WTC11 (cell line): ENCODE measurements at regions not wholly inside any gene's neighbourhood (a gene's known extent, or its start where the extent isn't known, plus 50 kb on each side); places are given as distances from the start of the nearest gene placed in this dataset.

Experiments used
- ATAC-seq: fragments of 200-7000 bp; cut with Tn5 transposase; 2 replicates; pipeline ENCODE4 v1.10.0; 2021; ENCODE audit warnings: mild to moderate bottlenecking, moderate library complexity
- CTCF ChIA-PET: fragments of 300-600 bp; sonication (Branson Sonifier 250); formaldehyde crosslinking; loops from one replicate; lab custom pipeline; 2021; ENCODE audit warnings: antibody characterized with exemption; lab: Charles Lee
- POLR2A ChIA-PET: fragments of 350-600 bp; sonication (Branson Sonifier 250); formaldehyde crosslinking; loops from one replicate; lab custom pipeline; 2021; ENCODE audit warnings: antibody characterized with exemption; lab: Charles Lee
- DNase-seq: peaks from one replicate; pipeline ENCODE4 v3.0.0; 2021; ENCODE audit warnings: low spot score
- H3K27ac Mint-ChIP-seq: 2 replicates; pipeline ENCODE4 v1.8.0; 2021; ENCODE audit warnings: mixed read lengths
- H3K27me3 Mint-ChIP-seq: 2 replicates; pipeline ENCODE4 v1.8.0; 2021; ENCODE audit warnings: low read depth, mild to moderate bottlenecking, moderate library complexity, mixed read lengths
- H3K36me3 Mint-ChIP-seq: 2 replicates; pipeline ENCODE4 v1.8.0; 2021; ENCODE audit warnings: mixed read lengths
- H3K4me1 Mint-ChIP-seq: 2 replicates; pipeline ENCODE4 v1.8.0; 2022; ENCODE audit warnings: mixed read lengths
- H3K4me3 Mint-ChIP-seq: 2 replicates; pipeline ENCODE4 v1.8.0; 2021; ENCODE audit warnings: mild to moderate bottlenecking, moderate library complexity, mixed read lengths
- H3K9me3 Mint-ChIP-seq: 2 replicates; pipeline ENCODE4 v1.8.0; 2021; ENCODE audit warnings: mixed read lengths
- ATF2 ChIP-seq: sonication (generic); formaldehyde crosslinking; IDR thresholded peaks from 2 replicates; pipeline ENCODE4 v1.8.1; 2022; ENCODE audit warnings: low read depth, missing genetic modification reagents, borderline replicate concordance
- CREB1 ChIP-seq: sonication (generic); formaldehyde crosslinking; IDR thresholded peaks from 2 replicates; pipeline ENCODE4 v1.8.0; 2023; ENCODE audit warnings: mild to moderate bottlenecking, missing genetic modification reagents
- E2F5 ChIP-seq: sonication (generic); formaldehyde crosslinking; IDR thresholded peaks from 2 replicates; pipeline ENCODE4 v1.8.1; 2022; ENCODE audit warnings: mild to moderate bottlenecking, moderate library complexity, missing genetic modification reagents
- ESRRA ChIP-seq: sonication (generic); formaldehyde crosslinking; IDR thresholded peaks from 2 replicates; pipeline ENCODE4 v1.8.1; 2022; ENCODE audit warnings: mild to moderate bottlenecking, missing genetic modification reagents, borderline replicate concordance
- FOXK1 ChIP-seq: sonication (generic); formaldehyde crosslinking; IDR thresholded peaks from 2 replicates; pipeline ENCODE4 v1.8.0; 2022; ENCODE audit warnings: mild to moderate bottlenecking, moderate library complexity, missing genetic modification reagents
- GRHL2 ChIP-seq: fragments of 250-450 bp; sonication (Bioruptor Pico); IDR thresholded peaks from 2 replicates; pipeline ENCODE4 v1.8.0; 2022; ENCODE audit warnings: mild to moderate bottlenecking, moderate library complexity; ENCODE audit not compliant: insufficient replicate concordance, severe bottlenecking
- MAX ChIP-seq: sonication (generic); formaldehyde crosslinking; IDR thresholded peaks from 2 replicates; pipeline ENCODE4 v1.8.0; 2022; ENCODE audit warnings: mild to moderate bottlenecking, missing genetic modification reagents
- MXD4 ChIP-seq: fragments of 250-450 bp; sonication (Bioruptor Pico); IDR thresholded peaks from 2 replicates; pipeline ENCODE4 v1.8.0; 2021; ENCODE audit warnings: mild to moderate bottlenecking, moderate library complexity, borderline replicate concordance
- MYBL2 ChIP-seq: sonication (generic); formaldehyde crosslinking; IDR thresholded peaks from 2 replicates; pipeline ENCODE4 v1.8.1; 2023; ENCODE audit warnings: mild to moderate bottlenecking, moderate library complexity, missing genetic modification reagents
- NR2C2 ChIP-seq: sonication (generic); formaldehyde crosslinking; IDR thresholded peaks from 2 replicates; pipeline ENCODE4 v1.8.0; 2022; ENCODE audit warnings: mild to moderate bottlenecking, missing genetic modification reagents
- PRDM15 ChIP-seq: sonication (generic); formaldehyde crosslinking; IDR thresholded peaks from 2 replicates; pipeline ENCODE4 v1.8.0; 2022; ENCODE audit warnings: missing genetic modification reagents
- PREB ChIP-seq: sonication (generic); formaldehyde crosslinking; IDR thresholded peaks from 2 replicates; pipeline ENCODE4 v1.8.1; 2022; ENCODE audit warnings: mild to moderate bottlenecking, missing genetic modification reagents, moderate library complexity, borderline replicate concordance
- PRRX2 ChIP-seq: fragments of 250-450 bp; sonication (Bioruptor Pico); IDR thresholded peaks from 2 replicates; pipeline ENCODE4 v1.8.0; 2021; ENCODE audit warnings: mild to moderate bottlenecking
- SP1 ChIP-seq: sonication (generic); formaldehyde crosslinking; conservative IDR thresholded peaks from 2 replicates; pipeline ENCODE4 v1.8.1; 2022; ENCODE audit warnings: missing genetic modification reagents
- ZBTB21 ChIP-seq: sonication (generic); formaldehyde crosslinking; IDR thresholded peaks from 2 replicates; pipeline ENCODE4 v1.8.1; 2023; ENCODE audit warnings: mild to moderate bottlenecking, missing genetic modification reagents, borderline replicate concordance
- ZNF138 ChIP-seq: sonication (generic); formaldehyde crosslinking; conservative IDR thresholded peaks from 2 replicates; pipeline ENCODE4 v1.8.1; 2022; ENCODE audit warnings: mild to moderate bottlenecking, moderate library complexity, missing genetic modification reagents
- ZNF232 ChIP-seq: sonication (generic); formaldehyde crosslinking; IDR thresholded peaks from 2 replicates; pipeline ENCODE4 v1.8.0; 2022; ENCODE audit warnings: mild to moderate bottlenecking, missing genetic modification reagents
- ZNF416 ChIP-seq: fragments of 250-450 bp; sonication (Bioruptor Pico); IDR thresholded peaks from 2 replicates; pipeline ENCODE4 v1.9.0; 2021; ENCODE audit warnings: mild to moderate bottlenecking, inconsistent platforms
- ZNF512 ChIP-seq: sonication (generic); formaldehyde crosslinking; IDR thresholded peaks from 2 replicates; pipeline ENCODE4 v1.8.1; 2022; ENCODE audit warnings: missing genetic modification reagents, borderline replicate concordance

GRCh38 chr9:28651050-28651722 is 1077.9 kb upstream of the C9orf72 start:
- no peak overlapping the region for H3K27ac Mint-ChIP-seq
- no peaks in the 10 kb centered on the region for H3K36me3 Mint-ChIP-seq
- TF ChIP-seq PRRX2 (CRISPR knock-in tag) (no peak), ZNF512 (CRISPR knock-in tag) (no peak), GRHL2 (CRISPR knock-in tag) (no peak), ZNF232 (CRISPR knock-in tag) (no peak), ATF2 (no peak), ESRRA (CRISPR knock-in tag) (no peak), NR2C2 (CRISPR knock-in tag) (no peak), PREB (CRISPR knock-in tag) (no peak), MAX (no peak), ZBTB21 (CRISPR knock-in tag) (no peak), FOXK1 (CRISPR knock-in tag) (no peak), CREB1 (CRISPR knock-in tag) (no peak), MYBL2 (CRISPR knock-in tag) (no peak), E2F5 (CRISPR knock-in tag) (no peak), MXD4 (CRISPR knock-in tag) (no peak), PRDM15 (CRISPR knock-in tag) (no peak), SP1 (no peak), ZNF138 (no peak), ZNF416 (CRISPR knock-in tag) (no peak)
- 0 out of 2 replicates have a peak, but pooled peaks cover 7% of the 10 kb centered on the region for H3K9me3 Mint-ChIP-seq
- ATAC-seq: no peak
- H3K4me1 Mint-ChIP-seq: peaks cover 36% of the 10 kb centered on the region
- ChIA-PET CTCF (no interaction called here), POLR2A (no interaction called here)
- H3K4me3 Mint-ChIP-seq: no peak overlapping the region
- DNase-seq: no peak
- no peaks in the 10 kb centered on the region for H3K27me3 Mint-ChIP-seq
